GM12878 (cell line): ENCODE measurements at regions not wholly inside any gene's neighbourhood (a gene's known extent, or its start where the extent isn't known, plus 50 kb on each side); places are given as distances from the start of the nearest gene placed in this dataset.

Experiments
- CEBPB ChIP-seq, 2 experiments: fragments of 150-350 bp in 1 of 2; IDR thresholded peaks; 2 replicates each; pipeline ENCODE4 v1.6.1; 2012 to 2014; ENCODE audit warnings: low read depth in 2 of 2, low read length in 2 of 2, borderline replicate concordance in 1 of 2, inconsistent platforms in 1 of 2
- EZH2 ChIP-seq: IDR thresholded peaks from 2 replicates; pipeline ENCODE4 v1.6.1; 2012; ENCODE audit warnings: low read depth, mild to moderate bottlenecking, control low read depth, inconsistent platforms, low read length, borderline replicate concordance; ENCODE audit not compliant: control insufficient read depth
- FOS ChIP-seq: IDR thresholded peaks from 3 replicates; pipeline ENCODE4 v1.6.1; 2011; ENCODE audit warnings: borderline replicate concordance; ENCODE audit not compliant: insufficient read length; ENCODE audit errors: extremely low read depth
- GABPA ChIP-seq: IDR thresholded peaks from 2 replicates; pipeline ENCODE4 v1.6.1; 2014; ENCODE audit warnings: antibody characterized with exemption, low read depth, mild to moderate bottlenecking, inconsistent platforms
- SIN3A ChIP-seq: IDR thresholded peaks from 2 replicates; pipeline ENCODE4 v1.6.1; 2012; ENCODE audit warnings: low read depth, low read length, improper control_type of control experiment
- TF ChIP-seq, protein P1 (sequence below), 3 experiments: IDR thresholded peaks in 2 of 3; conservative IDR thresholded peaks in 1 of 3; 2 replicates each; pipeline ENCODE4 v1.5.1; 2011; ENCODE audit warnings: low read depth in 3 of 3, low read length in 3 of 3, mild to moderate bottlenecking in 3 of 3, control low read depth in 2 of 3, moderate library complexity in 2 of 3, inconsistent platforms in 1 of 3, mixed read lengths in 1 of 3; ENCODE audit not compliant: control insufficient read depth in 2 of 3, insufficient read depth in 1 of 3; ENCODE audit errors: extremely low read depth in 1 of 3

DNA sequence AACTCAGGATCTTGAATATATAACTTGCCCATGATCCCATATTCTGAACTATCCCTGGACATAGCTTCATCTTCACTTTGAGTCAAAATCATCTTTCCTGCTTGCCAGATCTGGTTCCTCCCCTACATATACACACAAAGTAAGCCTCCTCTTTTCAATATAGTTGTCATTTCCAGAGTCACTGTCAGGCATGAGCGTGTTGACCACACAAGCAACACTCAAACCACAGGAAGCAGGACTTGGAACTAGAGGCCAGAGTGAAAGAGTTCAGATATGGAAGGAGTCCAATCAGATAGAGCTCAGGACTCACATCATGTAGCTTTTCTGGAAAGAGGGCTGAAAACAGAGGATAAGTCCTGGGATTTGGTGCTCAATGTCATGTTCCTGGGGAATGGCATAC, 1140.6 kb downstream of the BCL11B start:
- TF ChIP-seq, protein P1, sequence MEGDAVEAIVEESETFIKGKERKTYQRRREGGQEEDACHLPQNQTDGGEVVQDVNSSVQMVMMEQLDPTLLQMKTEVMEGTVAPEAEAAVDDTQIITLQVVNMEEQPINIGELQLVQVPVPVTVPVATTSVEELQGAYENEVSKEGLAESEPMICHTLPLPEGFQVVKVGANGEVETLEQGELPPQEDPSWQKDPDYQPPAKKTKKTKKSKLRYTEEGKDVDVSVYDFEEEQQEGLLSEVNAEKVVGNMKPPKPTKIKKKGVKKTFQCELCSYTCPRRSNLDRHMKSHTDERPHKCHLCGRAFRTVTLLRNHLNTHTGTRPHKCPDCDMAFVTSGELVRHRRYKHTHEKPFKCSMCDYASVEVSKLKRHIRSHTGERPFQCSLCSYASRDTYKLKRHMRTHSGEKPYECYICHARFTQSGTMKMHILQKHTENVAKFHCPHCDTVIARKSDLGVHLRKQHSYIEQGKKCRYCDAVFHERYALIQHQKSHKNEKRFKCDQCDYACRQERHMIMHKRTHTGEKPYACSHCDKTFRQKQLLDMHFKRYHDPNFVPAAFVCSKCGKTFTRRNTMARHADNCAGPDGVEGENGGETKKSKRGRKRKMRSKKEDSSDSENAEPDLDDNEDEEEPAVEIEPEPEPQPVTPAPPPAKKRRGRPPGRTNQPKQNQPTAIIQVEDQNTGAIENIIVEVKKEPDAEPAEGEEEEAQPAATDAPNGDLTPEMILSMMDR (IDR thresholded peaks at IDR 0.05 in 2 of 3, conservative IDR thresholded peaks at IDR 0.05 in 1 of 3; ENCODE audit: control insufficient read depth in 2 of 3, extremely low read depth in 1 of 3, insufficient read depth in 1 of 3, low read depth in 3 of 3, low read length in 3 of 3): no peak
- TF ChIP-seq GABPA (no peak), FOS (no peak), EZH2 (no peak), CEBPB (IDR thresholded peaks at IDR 0.05; ENCODE audit: borderline replicate concordance in 1 of 2, low read depth in 2 of 2, low read length in 2 of 2) (no peak), SIN3A (no peak)
